ENCODE measurements at regions not wholly inside any gene's neighbourhood (a gene's known extent, or its start where the extent isn't known, plus 50 kb on each side); places are given as distances from the start of the nearest gene placed in this dataset.

DNA sequence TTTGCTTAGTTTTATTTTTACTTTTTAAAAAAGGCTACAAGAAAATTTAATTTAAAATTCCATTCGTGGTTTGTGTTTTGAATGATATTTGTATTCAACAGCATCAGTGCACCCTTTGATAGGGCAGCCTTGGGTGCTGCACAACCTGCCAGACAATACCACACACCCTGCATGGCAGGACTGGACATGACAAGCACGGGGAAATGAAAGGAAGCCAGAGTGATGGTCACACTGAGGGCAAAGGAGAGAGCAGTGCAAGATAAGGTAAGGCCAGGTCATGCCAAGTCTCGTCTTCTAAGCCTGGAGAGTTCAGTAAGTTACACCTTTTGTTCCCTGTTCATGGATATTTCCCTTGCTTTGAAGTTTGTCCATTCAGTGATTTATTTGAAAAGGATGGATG lies 103.0 kb downstream of the ALDH8A1 start:
- H3K79me1 ChIP-seq (ENCODE audit: low read depth, low read length): no peaks in the 10 kb centered on the region
- TF ChIP-seq CBX5 (IDR thresholded peaks at IDR 0.05; ENCODE audit: low read depth, low read length): no peak
- TF ChIP-seq NANOG (IDR thresholded peaks at IDR 0.05; ENCODE audit: insufficient read depth, low read depth, low read length, poor library complexity, severe bottlenecking): no peak
- no peak for TF ChIP-seq RNF2 (IDR thresholded peaks at IDR 0.05; ENCODE audit: borderline replicate concordance, low read depth, low read length, missing control alignments, poor library complexity, severe bottlenecking)
- TF ChIP-seq RAD21 (IDR thresholded peaks at IDR 0.05 in 1 of 2, conservative IDR thresholded peaks at IDR 0.05 in 1 of 2; ENCODE audit: low read depth in 2 of 2, low read length in 2 of 2): no peak
- no peak for TF ChIP-seq SP2 (IDR thresholded peaks at IDR 0.05; ENCODE audit: low read length)
- TF ChIP-seq PHF8 (conservative IDR thresholded peaks at IDR 0.05; ENCODE audit: low read depth, low read length): no peak
- no peak for TF ChIP-seq EGR1 (IDR thresholded peaks at IDR 0.05; ENCODE audit: borderline replicate concordance, low read depth, low read length)
- no peak for TF ChIP-seq CHD2 (IDR thresholded peaks at IDR 0.05; ENCODE audit: low read length)
- TF ChIP-seq TCF12 (IDR thresholded peaks at IDR 0.05; ENCODE audit: low read depth, low read length): no peak
- no peak overlapping the region for H3K27ac ChIP-seq (ENCODE audit: low read depth, low read length)
- no peak overlapping the region for H2BK120ac ChIP-seq (replicated peaks; ENCODE audit: low read depth, low read length)
- no peaks in the 10 kb centered on the region for H3K9me3 ChIP-seq (ENCODE audit: insufficient read depth in 2 of 2, low read depth in 1 of 2, low read length in 1 of 2)
- H2BK15ac ChIP-seq (ENCODE audit: low read length): 0 out of 2 replicates have a peak overlapping the region, but pooled peaks have one; percentile 19
- no peaks in the 10 kb centered on the region for H3K23me2 ChIP-seq (ENCODE audit: low read depth, low read length)
- no peaks in the 10 kb centered on the region for H3K79me2 ChIP-seq (ENCODE audit: control insufficient read depth in 1 of 2, insufficient read depth in 2 of 2, low read length in 2 of 2)
- no peak overlapping the region for H3K4ac ChIP-seq (replicated peaks; ENCODE audit: insufficient read length, low read depth, low read length)
- H3K36me3 ChIP-seq (ENCODE audit: control insufficient read depth in 2 of 4, insufficient read depth in 4 of 4, low read length in 3 of 4): no peaks in the 10 kb centered on the region
- no peak overlapping the region for H2AK5ac ChIP-seq (ENCODE audit: low read depth, low read length)
- H4K8ac ChIP-seq (ENCODE audit: extremely low read depth, insufficient read depth, low read length): no peak overlapping the region
- no peak for DNase-seq (ENCODE audit: low read depth in 1 of 2, low spot score in 2 of 2)
- ChIA-PET CTCF (ENCODE audit: partially characterized antibody) (interaction anchor here (0.6 kb wide), 1 partner anchor 34 kb away, joined by 3 read pairs; no protein-coding TSS in a partner anchor), POLR2A (ENCODE audit: partially characterized antibody) (no interaction called here)
- WGBS, 2 experiments (ENCODE audit: extremely low coverage in 1 of 2, insufficient coverage in 1 of 2, insufficient read length in 1 of 2, insufficient replicate concordance in 2 of 2, low coverage in 1 of 2, low lambda C conversion rate in 2 of 2, missing lambda C conversion rate in 1 of 2): 83% methylated on average over 3 of the region's 3 CpGs; no CpG with 5 or more reads in 1 of the 2 experiments
- H4K20me1 ChIP-seq (replicated peaks in 1 of 2; ENCODE audit: control insufficient read depth in 1 of 2, insufficient read depth in 2 of 2, low read length in 2 of 2): no peaks in the 10 kb centered on the region
- no peak overlapping the region for H3K23ac ChIP-seq (ENCODE audit: insufficient read length)
- no peak overlapping the region for H3K14ac ChIP-seq (ENCODE audit: insufficient read length)
- H4K91ac ChIP-seq (replicated peaks; ENCODE audit: insufficient read length, low read length): no peak overlapping the region
- H2BK12ac ChIP-seq (ENCODE audit: low read depth, low read length): no peak overlapping the region
- H3K4me2 ChIP-seq (ENCODE audit: insufficient read depth in 1 of 2, low read depth in 2 of 2, low read length in 2 of 2): no peak overlapping the region
- no peak overlapping the region for H2AFZ ChIP-seq (ENCODE audit: low read length)
- no peak for FAIRE-seq
- no peak overlapping the region for H3K56ac ChIP-seq (replicated peaks; ENCODE audit: insufficient read length, low read depth, low read length)
- H3K18ac ChIP-seq (ENCODE audit: extremely low read depth, low read length): no peak overlapping the region
- H2BK5ac ChIP-seq (ENCODE audit: low read depth, low read length): no peak overlapping the region
- H3K4me3 ChIP-seq (ENCODE audit: extremely low read depth in 1 of 4, insufficient read depth in 2 of 4, low read depth in 3 of 4, low read length in 4 of 4): no peak overlapping the region
- 0 out of 7 replicates have a peak, but pooled peaks cover 0 to 2% (median 0%) of the 10 kb centered on the region in 4 experiments for H3K27me3 ChIP-seq (replicated peaks in 1 of 4; ENCODE audit: control insufficient read depth in 3 of 4, extremely low read depth in 1 of 4, insufficient read depth in 3 of 4, low read length in 3 of 4)
- H4K5ac ChIP-seq (ENCODE audit: insufficient read length, low read depth, low read length): no peak overlapping the region
- H3K9ac ChIP-seq (replicated peaks in 1 of 4; ENCODE audit: extremely low read depth in 1 of 4, low read depth in 3 of 4, low read length in 3 of 4): no peak overlapping the region
- peaks cover 0 to 4% (median 3%) of the 10 kb centered on the region in 4 experiments; a peak in 4 of 7 replicates for H3K4me1 ChIP-seq (replicated peaks in 1 of 4; ENCODE audit: control insufficient read depth in 3 of 4, insufficient read depth in 4 of 4, low read length in 3 of 4)
- H2BK20ac ChIP-seq (ENCODE audit: low read length): no peak overlapping the region
